ENCODE measurements at regions not wholly inside any gene's neighbourhood (a gene's known extent, or its start where the extent isn't known, plus 50 kb on each side); places are given as distances from the start of the nearest gene placed in this dataset.

DNA sequence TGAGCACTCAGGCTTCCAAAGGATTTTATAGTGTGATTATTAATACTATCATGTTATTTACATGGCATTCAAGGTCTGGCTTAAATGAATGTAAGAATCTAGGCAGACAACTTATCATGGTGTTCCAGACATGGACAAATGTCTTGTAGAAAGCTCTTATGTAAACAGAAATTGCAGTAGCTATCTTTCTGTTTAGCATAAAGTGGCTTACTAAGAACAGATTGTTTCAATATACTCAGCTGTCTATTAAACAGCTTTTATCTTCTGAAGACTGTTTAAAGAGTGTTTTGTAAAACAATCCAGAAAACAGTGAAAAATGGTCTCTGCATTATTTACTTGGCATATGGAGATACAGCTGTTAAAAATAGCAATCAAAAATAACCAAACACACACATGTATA is 1061.8 kb upstream of the SEL1L start:
- TF ChIP-seq, protein P1, sequence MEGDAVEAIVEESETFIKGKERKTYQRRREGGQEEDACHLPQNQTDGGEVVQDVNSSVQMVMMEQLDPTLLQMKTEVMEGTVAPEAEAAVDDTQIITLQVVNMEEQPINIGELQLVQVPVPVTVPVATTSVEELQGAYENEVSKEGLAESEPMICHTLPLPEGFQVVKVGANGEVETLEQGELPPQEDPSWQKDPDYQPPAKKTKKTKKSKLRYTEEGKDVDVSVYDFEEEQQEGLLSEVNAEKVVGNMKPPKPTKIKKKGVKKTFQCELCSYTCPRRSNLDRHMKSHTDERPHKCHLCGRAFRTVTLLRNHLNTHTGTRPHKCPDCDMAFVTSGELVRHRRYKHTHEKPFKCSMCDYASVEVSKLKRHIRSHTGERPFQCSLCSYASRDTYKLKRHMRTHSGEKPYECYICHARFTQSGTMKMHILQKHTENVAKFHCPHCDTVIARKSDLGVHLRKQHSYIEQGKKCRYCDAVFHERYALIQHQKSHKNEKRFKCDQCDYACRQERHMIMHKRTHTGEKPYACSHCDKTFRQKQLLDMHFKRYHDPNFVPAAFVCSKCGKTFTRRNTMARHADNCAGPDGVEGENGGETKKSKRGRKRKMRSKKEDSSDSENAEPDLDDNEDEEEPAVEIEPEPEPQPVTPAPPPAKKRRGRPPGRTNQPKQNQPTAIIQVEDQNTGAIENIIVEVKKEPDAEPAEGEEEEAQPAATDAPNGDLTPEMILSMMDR (IDR thresholded peaks at IDR 0.05; ENCODE audit: poor library complexity, severe bottlenecking): no peak
- TF ChIP-seq RAD21 (conservative IDR thresholded peaks at IDR 0.05) (no peak), EP300 (conservative IDR thresholded peaks at IDR 0.05; ENCODE audit: poor library complexity, severe bottlenecking) (no peak), POLR2AphosphoS5 (IDR thresholded peaks at IDR 0.05) (no peak), EZH2 (IDR thresholded peaks at IDR 0.05; ENCODE audit: borderline replicate concordance, insufficient read depth, low read length, poor library complexity, severe bottlenecking) (no peak), TAF1 (IDR thresholded peaks at IDR 0.05; ENCODE audit: low read depth) (no peak), REST (IDR thresholded peaks at IDR 0.05; ENCODE audit: borderline replicate concordance) (no peak), SMC3 (conservative IDR thresholded peaks at IDR 0.05; ENCODE audit: poor library complexity) (no peak)
